ENCODE measurements at regions not wholly inside any gene's neighbourhood (a gene's known extent, or its start where the extent isn't known, plus 50 kb on each side); places are given as distances from the start of the nearest gene placed in this dataset.

GRCh38 chr1:30040081-30041019 is 683.0 kb downstream of the MATN1 start:
- Histone ChIP-seq H3K4me1 (ENCODE audit: insufficient read depth, low read length) (peaks cover 9% of the 10 kb centered on the region), H4K20me1 (ENCODE audit: insufficient read depth, low read length) (no peaks in the 10 kb centered on the region), H3K27ac (ENCODE audit: extremely low read length, insufficient read depth, low read length) (no peak overlapping the region), H3K9ac (ENCODE audit: insufficient read depth, low read depth, low read length) (no peak overlapping the region), H2AFZ (ENCODE audit: low read length) (no peak overlapping the region), H3K9me3 (ENCODE audit: low read length) (no peaks in the 10 kb centered on the region), H3K27me3 (ENCODE audit: control insufficient read depth in 1 of 2, insufficient read depth in 2 of 2, low read length in 2 of 2) (no peaks in the 10 kb centered on the region), H3K36me3 (replicated peaks in 1 of 2; ENCODE audit: control insufficient read depth in 1 of 2, insufficient read depth in 2 of 2, low read length in 2 of 2) (no peaks in the 10 kb centered on the region), H3K4me2 (ENCODE audit: low read depth, low read length) (no peak overlapping the region), H3K79me2 (ENCODE audit: insufficient read depth, low read length) (no peaks in the 10 kb centered on the region), H3K4me3 (replicated peaks in 1 of 3; ENCODE audit: insufficient read depth in 1 of 3, low read depth in 2 of 3, low read length in 3 of 3) (no peak overlapping the region)
- FAIRE-seq (no peak), ATAC-seq (no peak), DNase-seq (ENCODE audit: low spot score) (no peak)
- 28% methylated on average over 6 of the region's 8 CpGs for WGBS (ENCODE audit: low lambda C conversion rate)
- intact Hi-C loops (cut with micrococcal nuclease; ENCODE audit: unreplicated experiment) (no loop called here), in situ Hi-C loops (cut with HindIII; ENCODE audit: extremely low pct_ligation_motif_present, low pct_unique_long_range_greater_than_20kb) (no loop called here)
- no TSS peak for BruUV-seq (replicated peaks)
- ChIA-PET POLR2A (no interaction called here), CTCF (ENCODE audit: low intra/inter-chr PET ratio, low total read pairs) (no interaction called here)
- TF ChIP-seq ZNF282 (IDR thresholded peaks at IDR 0.05; ENCODE audit: partially characterized antibody) (no peak), RNF2 (conservative IDR thresholded peaks at IDR 0.05; ENCODE audit: low read depth) (no peak), ZNF512B (CRISPR knock-in tag; IDR thresholded peaks at IDR 0.05; ENCODE audit: borderline replicate concordance) (no peak), MAFF (IDR thresholded peaks at IDR 0.05; ENCODE audit: low read depth, low read length) (no peak), MYC (CRISPR knock-in tag; IDR thresholded peaks at IDR 0.05; ENCODE audit: borderline replicate concordance) (no peak), SMARCE1 (IDR thresholded peaks at IDR 0.05; ENCODE audit: borderline replicate concordance) (no peak), ZNF552 (CRISPR knock-in tag; IDR thresholded peaks at IDR 0.05; ENCODE audit: borderline replicate concordance) (no peak), FOXP4 (CRISPR knock-in tag; IDR thresholded peaks at IDR 0.05) (no peak), IRF1 (CRISPR knock-in tag; IDR thresholded peaks at IDR 0.05; ENCODE audit: low read depth) (no peak), SETDB1 (CRISPR knock-in tag; IDR thresholded peaks at IDR 0.05; ENCODE audit: borderline replicate concordance) (no peak), HOMEZ (CRISPR knock-in tag; IDR thresholded peaks at IDR 0.05; ENCODE audit: low read depth) (no peak), POLR2AphosphoS2 (IDR thresholded peaks at IDR 0.05; ENCODE audit: low read depth, low read length) (no peak), ZNF124 (CRISPR knock-in tag; IDR thresholded peaks at IDR 0.05) (no peak), HBP1 (CRISPR knock-in tag; IDR thresholded peaks at IDR 0.05; ENCODE audit: low read depth) (no peak)
